Keratinocyte (primary cell): ENCODE measurements at regions not wholly inside any gene's neighbourhood (a gene's known extent, or its start where the extent isn't known, plus 50 kb on each side); places are given as distances from the start of the nearest gene placed in this dataset.

Experiments used
- CTCF ChIP-seq, 3 experiments: IDR thresholded peaks in 1 of 3; conservative IDR thresholded peaks in 1 of 3; optimal IDR thresholded peaks in 1 of 3; 2 replicates in 2 of 3; 3 replicates in 1 of 3; pipeline versions ENCODE3 to v1.5.1; 2011; ENCODE audit warnings: low read length in 3 of 3, mild to moderate bottlenecking in 3 of 3, moderate library complexity in 2 of 3, control low read depth in 1 of 3, inconsistent platforms in 1 of 3; ENCODE audit not compliant: insufficient read depth in 2 of 3; ENCODE audit errors: extremely low read depth in 1 of 3
- EZH2 ChIP-seq: IDR thresholded peaks from one replicate; pipeline ENCODE4 v1.6.1; 2012; ENCODE audit warnings: inconsistent platforms, mild to moderate bottlenecking, low read length, moderate library complexity

GRCh38 chr6:142008781-142009180 lies 123.9 kb upstream of the GJE1 start:
- TF ChIP-seq CTCF (optimal IDR thresholded peaks at IDR 0.05 in 1 of 3, IDR thresholded peaks at IDR 0.05 in 1 of 3, conservative IDR thresholded peaks at IDR 0.05 in 1 of 3; ENCODE audit: extremely low read depth in 1 of 3, insufficient read depth in 2 of 3, low read length in 3 of 3) (no peak), EZH2 (no peak)
